ENCODE measurements at regions not wholly inside any gene's neighbourhood (a gene's known extent, or its start where the extent isn't known, plus 50 kb on each side); places are given as distances from the start of the nearest gene placed in this dataset.

DNA sequence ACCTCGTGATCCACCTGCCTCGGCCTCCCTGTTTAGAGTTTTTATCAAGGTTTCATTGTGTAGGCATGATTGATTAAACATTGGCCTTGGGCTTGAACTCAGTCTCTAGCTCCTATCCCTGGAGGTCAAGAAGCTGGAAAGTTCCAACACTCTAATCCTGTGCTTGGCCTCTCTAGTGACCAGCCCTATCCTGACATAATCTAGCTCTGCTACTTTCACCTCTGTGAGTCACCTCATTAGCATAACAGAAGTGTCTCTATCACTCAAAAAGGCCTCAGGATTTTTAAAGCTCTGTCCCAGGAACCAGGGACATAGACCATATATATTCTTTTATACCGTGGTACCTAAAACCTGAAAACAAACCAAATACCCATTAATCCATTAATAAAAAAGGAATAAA lies 377.5 kb downstream of the CENPC start:
- H3K9me3 ChIP-seq (ENCODE audit: control insufficient read depth in 4 of 4, insufficient read depth in 3 of 4, low read length in 3 of 4), result peaks cover 0 to 3% (median 0%) of the 10 kb centered on the region in 4 donors
- ATAC-seq (ENCODE audit: insufficient read depth, low FRiP score), result no peak
- H3K4me1 ChIP-seq (ENCODE audit: control insufficient read depth in 5 of 5, insufficient read depth in 5 of 5, low read length in 5 of 5), result no peaks in the 10 kb centered on the region
- WGBS, 2 donors, result 88 to 91% methylated on average over 3 of the region's 3 CpGs
- H3K27ac ChIP-seq (ENCODE audit: low read depth in 1 of 2, low read length in 1 of 2), result no peak overlapping the region
- H3K27me3 ChIP-seq (ENCODE audit: control insufficient read depth in 3 of 3, insufficient read depth in 3 of 3, low read length in 2 of 3), result no peaks in the 10 kb centered on the region
- no peak for DNase-seq
- H3K9ac ChIP-seq (ENCODE audit: insufficient read depth in 1 of 2, low read length in 2 of 2), result no peak overlapping the region
- TF ChIP-seq, protein P1, sequence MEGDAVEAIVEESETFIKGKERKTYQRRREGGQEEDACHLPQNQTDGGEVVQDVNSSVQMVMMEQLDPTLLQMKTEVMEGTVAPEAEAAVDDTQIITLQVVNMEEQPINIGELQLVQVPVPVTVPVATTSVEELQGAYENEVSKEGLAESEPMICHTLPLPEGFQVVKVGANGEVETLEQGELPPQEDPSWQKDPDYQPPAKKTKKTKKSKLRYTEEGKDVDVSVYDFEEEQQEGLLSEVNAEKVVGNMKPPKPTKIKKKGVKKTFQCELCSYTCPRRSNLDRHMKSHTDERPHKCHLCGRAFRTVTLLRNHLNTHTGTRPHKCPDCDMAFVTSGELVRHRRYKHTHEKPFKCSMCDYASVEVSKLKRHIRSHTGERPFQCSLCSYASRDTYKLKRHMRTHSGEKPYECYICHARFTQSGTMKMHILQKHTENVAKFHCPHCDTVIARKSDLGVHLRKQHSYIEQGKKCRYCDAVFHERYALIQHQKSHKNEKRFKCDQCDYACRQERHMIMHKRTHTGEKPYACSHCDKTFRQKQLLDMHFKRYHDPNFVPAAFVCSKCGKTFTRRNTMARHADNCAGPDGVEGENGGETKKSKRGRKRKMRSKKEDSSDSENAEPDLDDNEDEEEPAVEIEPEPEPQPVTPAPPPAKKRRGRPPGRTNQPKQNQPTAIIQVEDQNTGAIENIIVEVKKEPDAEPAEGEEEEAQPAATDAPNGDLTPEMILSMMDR (IDR thresholded peaks at IDR 0.05; ENCODE audit: control extremely low read depth, extremely low read depth), result no peak
- no peak overlapping the region for H3K4me3 ChIP-seq
- no peaks in the 10 kb centered on the region for H3K36me3 ChIP-seq (ENCODE audit: control insufficient read depth in 4 of 4, insufficient read depth in 4 of 4, low read length in 4 of 4)

DNA sequence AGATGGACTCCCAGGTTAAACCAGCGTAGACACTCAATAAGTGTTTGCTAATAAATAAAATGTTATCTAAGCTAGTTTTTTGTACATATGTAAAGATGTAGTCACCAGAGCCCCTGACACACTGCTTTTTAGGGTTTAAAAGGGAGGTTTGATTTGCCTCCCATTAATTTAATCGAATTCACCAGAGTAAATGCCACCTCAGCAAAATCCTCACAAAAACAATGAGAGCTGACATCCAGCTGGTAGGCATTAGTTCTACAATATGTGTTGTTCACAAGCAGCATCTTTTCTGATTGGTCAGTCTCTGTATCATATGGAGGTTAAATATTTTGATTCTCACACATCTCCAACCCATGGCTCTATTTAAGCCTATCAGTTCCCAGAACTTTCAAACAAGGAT lies 382.6 kb downstream of the CENPC start:
- H3K27ac ChIP-seq (ENCODE audit: low read depth in 1 of 2, low read length in 1 of 2), result no peak overlapping the region
- no peak for ATAC-seq (ENCODE audit: insufficient read depth, low FRiP score)
- TF ChIP-seq, protein P1 (IDR thresholded peaks at IDR 0.05; ENCODE audit: control extremely low read depth, extremely low read depth), result no peak
- H3K27me3 ChIP-seq (ENCODE audit: control insufficient read depth in 3 of 3, insufficient read depth in 3 of 3, low read length in 2 of 3), result no peaks in the 10 kb centered on the region
- WGBS, 2 donors, result 91 to 92% methylated on average over 2 of the region's 2 CpGs
- no peaks in the 10 kb centered on the region for H3K4me1 ChIP-seq (ENCODE audit: control insufficient read depth in 5 of 5, insufficient read depth in 5 of 5, low read length in 5 of 5)
- DNase-seq, result no peak
- no peaks in the 10 kb centered on the region for H3K9me3 ChIP-seq (ENCODE audit: control insufficient read depth in 4 of 4, insufficient read depth in 3 of 4, low read length in 3 of 4)
- H3K36me3 ChIP-seq (ENCODE audit: control insufficient read depth in 4 of 4, insufficient read depth in 4 of 4, low read length in 4 of 4), result no peaks in the 10 kb centered on the region
- H3K9ac ChIP-seq (ENCODE audit: insufficient read depth in 1 of 2, low read length in 2 of 2), result no peak overlapping the region
- H3K4me3 ChIP-seq, result no peak overlapping the region

DNA sequence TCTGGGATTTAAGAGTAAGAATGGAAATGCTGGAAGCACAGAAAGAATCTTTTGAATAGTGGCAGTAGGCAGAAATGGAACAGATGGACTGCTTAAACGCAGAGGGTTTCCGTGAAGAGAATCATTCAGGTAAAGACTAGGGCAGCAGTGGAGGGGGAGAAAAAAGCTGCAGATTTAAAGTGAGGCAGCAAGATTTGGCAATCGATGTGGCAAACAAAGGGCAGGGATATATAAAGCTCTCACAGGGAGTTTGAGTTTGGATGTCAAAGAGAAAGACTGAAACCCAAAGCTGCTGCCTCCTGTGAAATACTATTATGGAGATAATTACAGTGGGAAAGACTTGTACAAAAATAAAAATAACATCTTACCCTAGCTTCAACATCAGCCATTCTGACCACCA lies 384.0 kb downstream of the CENPC start:
- ATAC-seq (ENCODE audit: insufficient read depth, low FRiP score) (no peak), DNase-seq (no peak)
- Histone ChIP-seq H3K4me1 (ENCODE audit: control insufficient read depth in 5 of 5, insufficient read depth in 5 of 5, low read length in 5 of 5) (no peaks in the 10 kb centered on the region), H3K36me3 (ENCODE audit: control insufficient read depth in 4 of 4, insufficient read depth in 4 of 4, low read length in 4 of 4) (no peaks in the 10 kb centered on the region), H3K27me3 (ENCODE audit: control insufficient read depth in 3 of 3, insufficient read depth in 3 of 3, low read length in 2 of 3) (no peaks in the 10 kb centered on the region), H3K27ac (ENCODE audit: low read depth in 1 of 2, low read length in 1 of 2) (no peak overlapping the region), H3K9ac (ENCODE audit: insufficient read depth in 1 of 2, low read length in 2 of 2) (no peak overlapping the region), H3K9me3 (ENCODE audit: control insufficient read depth in 4 of 4, insufficient read depth in 3 of 4, low read length in 3 of 4) (no peaks in the 10 kb centered on the region), H3K4me3 (no peak overlapping the region)
- TF ChIP-seq, protein P1 (IDR thresholded peaks at IDR 0.05; ENCODE audit: control extremely low read depth, extremely low read depth), result no peak
- 79 to 80% methylated on average over 3 of the region's 3 CpGs for WGBS, 2 donors

DNA sequence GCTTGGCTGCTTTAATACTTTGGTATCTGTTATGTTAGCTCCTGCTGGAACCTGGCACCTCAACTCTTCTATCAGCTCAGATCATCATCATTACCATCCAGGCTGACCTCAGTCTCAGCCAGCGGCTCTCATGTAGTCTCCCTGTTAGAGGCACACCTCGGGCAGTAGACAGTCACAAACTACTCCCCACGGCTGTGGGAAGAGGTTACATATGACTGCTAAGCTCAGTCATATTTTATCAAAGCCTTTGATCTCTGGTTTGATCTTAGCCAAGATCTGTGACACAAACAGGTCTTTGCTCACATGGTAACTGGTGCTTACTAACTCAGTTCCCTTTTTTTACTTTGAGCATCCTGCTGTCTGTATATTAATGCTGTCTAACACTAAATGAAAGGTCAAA lies 384.9 kb downstream of the CENPC start:
- H3K9me3 ChIP-seq (ENCODE audit: control insufficient read depth in 4 of 4, insufficient read depth in 3 of 4, low read length in 3 of 4), result no peaks in the 10 kb centered on the region
- TF ChIP-seq, protein P1 (IDR thresholded peaks at IDR 0.05; ENCODE audit: control extremely low read depth, extremely low read depth), result no peak
- H3K9ac ChIP-seq (ENCODE audit: insufficient read depth in 1 of 2, low read length in 2 of 2), result no peak overlapping the region
- ATAC-seq (ENCODE audit: insufficient read depth, low FRiP score) (no peak), DNase-seq (no peak)
- no peak overlapping the region for H3K27ac ChIP-seq (ENCODE audit: low read depth in 1 of 2, low read length in 1 of 2)
- WGBS, 2 donors, result 33 to 35% methylated on average over 3 of the region's 3 CpGs
- no peaks in the 10 kb centered on the region for H3K36me3 ChIP-seq (ENCODE audit: control insufficient read depth in 4 of 4, insufficient read depth in 4 of 4, low read length in 4 of 4)
- no peaks in the 10 kb centered on the region for H3K27me3 ChIP-seq (ENCODE audit: control insufficient read depth in 3 of 3, insufficient read depth in 3 of 3, low read length in 2 of 3)
- no peak overlapping the region for H3K4me3 ChIP-seq
- H3K4me1 ChIP-seq (ENCODE audit: control insufficient read depth in 5 of 5, insufficient read depth in 5 of 5, low read length in 5 of 5), result no peaks in the 10 kb centered on the region

Measured in lung (tissue), 11 donors.